ENCODE measurements at regions not wholly inside any gene's neighbourhood (a gene's known extent, or its start where the extent isn't known, plus 50 kb on each side); places are given as distances from the start of the nearest gene placed in this dataset.

- no peak for TF ChIP-seq CTCF (IDR thresholded peaks at IDR 0.05; ENCODE audit: borderline replicate concordance, insufficient read depth, low read depth, low read length)
These were observed 349.1 kb upstream of the FMN2 start for GRCh38 chr1:239742416-239743109.

DNA sequence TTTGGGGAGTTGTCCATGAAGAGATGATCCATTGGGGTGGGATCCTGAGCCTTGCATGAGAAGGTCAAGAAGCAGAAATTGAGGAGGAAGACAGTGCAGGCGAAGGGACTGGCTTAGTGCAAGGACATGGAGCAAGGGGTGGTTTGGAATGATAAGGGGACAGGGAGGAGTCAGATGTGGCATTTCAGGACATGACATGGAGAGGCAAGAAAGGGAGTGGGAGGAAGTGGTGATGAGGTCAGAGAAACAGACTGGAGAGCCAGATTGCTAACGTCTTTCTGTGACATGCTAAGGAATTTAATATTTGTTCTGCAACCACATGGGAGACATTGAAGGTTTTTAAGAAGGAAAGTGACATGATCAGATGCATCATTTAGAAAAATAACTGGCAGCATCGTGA, 346.8 kb upstream of the FMN2 start:
- TF ChIP-seq CTCF (IDR thresholded peaks at IDR 0.05; ENCODE audit: borderline replicate concordance, insufficient read depth, low read depth, low read length), result no peak
- H3K4me3 ChIP-seq (ENCODE audit: low read depth, low read length), result no peak overlapping the region

More at GRCh38 chr1:239742416-239743109, 349.1 kb upstream of the FMN2 start:
- no peak overlapping the region for H3K4me3 ChIP-seq (ENCODE audit: low read depth, low read length)

DNA sequence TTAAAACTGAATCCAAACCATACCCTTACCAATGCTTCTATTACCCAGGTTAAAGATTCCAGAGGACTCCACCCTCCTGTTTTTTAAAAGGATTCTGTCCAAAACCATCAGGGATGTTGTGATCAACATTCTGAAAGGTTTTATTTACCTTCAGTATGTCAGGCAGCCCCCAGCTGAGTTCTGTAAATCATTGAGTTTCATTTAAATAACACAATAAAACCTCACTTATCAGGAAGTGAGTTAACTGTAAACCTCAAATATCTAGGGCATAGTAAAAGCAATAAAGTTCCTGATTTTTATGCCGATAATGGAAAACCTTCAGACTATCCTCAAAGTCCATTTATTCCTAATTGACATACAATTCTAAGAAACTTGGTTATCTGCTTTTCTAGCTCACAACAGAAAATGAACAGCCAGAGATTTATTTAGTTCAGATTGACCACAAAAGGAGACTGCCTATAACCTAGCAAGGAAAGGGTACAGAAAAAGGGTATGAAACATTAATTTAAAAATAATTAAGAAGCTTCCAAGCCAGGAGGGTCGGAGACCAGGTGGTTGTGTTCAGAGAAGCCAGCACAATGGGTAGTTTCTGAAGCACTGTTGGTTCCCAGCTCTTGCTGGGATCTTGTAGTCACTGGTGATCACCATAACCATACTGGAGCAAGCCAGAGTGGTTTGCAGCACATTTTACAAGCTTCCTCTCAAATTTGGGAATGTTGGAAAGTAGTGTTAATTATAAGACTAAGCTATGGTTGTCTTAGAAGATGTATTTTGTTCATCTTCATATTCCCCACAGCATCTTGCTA, 336.4 kb upstream of the FMN2 start:
- TF ChIP-seq CTCF (IDR thresholded peaks at IDR 0.05; ENCODE audit: borderline replicate concordance, insufficient read depth, low read depth, low read length), result no peak

GRCh38 chr1:239757716-239758115, 334.0 kb upstream of the FMN2 start:
- no peak for TF ChIP-seq CTCF (IDR thresholded peaks at IDR 0.05; ENCODE audit: borderline replicate concordance, insufficient read depth, low read depth, low read length)

More for the DNA sequence above, 336.4 kb upstream of the FMN2 start:
- no peak overlapping the region for H3K4me3 ChIP-seq (ENCODE audit: low read depth, low read length)

GRCh38 chr1:239758756-239759155, 332.9 kb upstream of the FMN2 start:
- TF ChIP-seq CTCF (IDR thresholded peaks at IDR 0.05; ENCODE audit: borderline replicate concordance, insufficient read depth, low read depth, low read length), result no peak
- no peak overlapping the region for H3K4me3 ChIP-seq (ENCODE audit: low read depth, low read length)

More at GRCh38 chr1:239757716-239758115, 334.0 kb upstream of the FMN2 start:
- no peak overlapping the region for H3K4me3 ChIP-seq (ENCODE audit: low read depth, low read length)

GRCh38 chr1:239761509-239761908, 330.2 kb upstream of the FMN2 start:
- no peak overlapping the region for H3K4me3 ChIP-seq (ENCODE audit: low read depth, low read length)
- TF ChIP-seq CTCF (IDR thresholded peaks at IDR 0.05; ENCODE audit: borderline replicate concordance, insufficient read depth, low read depth, low read length), result no peak

Data from GM12875 (cell line).